PC-9 (cell line): ENCODE measurements at regions not wholly inside any gene's neighbourhood (a gene's known extent, or its start where the extent isn't known, plus 50 kb on each side); places are given as distances from the start of the nearest gene placed in this dataset.

ENCODE experiments used
- BruUV-seq: library from RNA; stranded (reverse); fragments of 400-500 nt; replicated peaks from 2 replicates; lab custom pipeline; 2021; lab: Mats Ljungman, UMichigan
- CTCF ChIA-PET: fragments of 300-600 bp; sonication (Branson Sonifier 250); formaldehyde crosslinking; loops from one replicate; lab custom pipeline; 2022; ENCODE audit warnings: antibody characterized with exemption; lab: Charles Lee
- POLR2A ChIA-PET: fragments of 300-600 bp; sonication (Branson Sonifier 250); formaldehyde crosslinking; loops from one replicate; lab custom pipeline; 2022; ENCODE audit warnings: antibody characterized with exemption; ENCODE audit not compliant: unreplicated experiment; lab: Charles Lee
- DNase-seq, 2 experiments: peaks; one replicate each; pipeline versions ENCODE4 v3.0.0 to v3.0.0-alpha.2; 2015 to 2022; ENCODE audit warnings: mixed read lengths in 1 of 2
- H2AFZ ChIP-seq: fragments of 200-600 bp; sonication (generic); 2 replicates; pipeline ENCODE4 v1.8.1; 2017; ENCODE audit warnings: antibody characterized with exemption
- H3F3A ChIP-seq: fragments of 200-600 bp; sonication (generic); 2 replicates; pipeline ENCODE4 v1.8.1; 2017; ENCODE audit warnings: antibody characterized with exemption, mild to moderate bottlenecking, low read depth; ENCODE audit not compliant: insufficient read depth
- H3K27ac ChIP-seq: fragments of 200-600 bp; sonication (generic); 2 replicates; pipeline ENCODE4 v1.6.1; 2016; ENCODE audit warnings: mixed run types
- H3K27me3 ChIP-seq: fragments of 200-600 bp; sonication (generic); 2 replicates; pipeline ENCODE4 v1.6.1; 2016; ENCODE audit warnings: low read depth, mixed run types; ENCODE audit not compliant: insufficient read depth
- H3K36me3 ChIP-seq: fragments of 200-600 bp; sonication (generic); 2 replicates; pipeline ENCODE4 v1.6.1; 2016; ENCODE audit warnings: low read depth, mixed run types
- H3K4me1 ChIP-seq: fragments of 200-600 bp; sonication (generic); replicated peaks from 2 replicates; pipeline ENCODE4 v1.6.1; 2016; ENCODE audit warnings: mixed run types; ENCODE audit not compliant: insufficient read depth
- H3K4me2 ChIP-seq: fragments of 200-600 bp; sonication (generic); 2 replicates; pipeline ENCODE4 v1.6.1; 2017; ENCODE audit warnings: mixed run types
- H3K4me3 ChIP-seq: fragments of 200-600 bp; sonication (generic); 2 replicates; pipeline ENCODE4 v1.6.1; 2016; ENCODE audit warnings: mixed run types
- H3K79me2 ChIP-seq: fragments of 200-600 bp; sonication (generic); 2 replicates; pipeline ENCODE4 v1.6.1; 2017; ENCODE audit warnings: low read depth, mixed run types
- H3K9me2 ChIP-seq: fragments of 200-600 bp; sonication (generic); 2 replicates; pipeline ENCODE4 v1.8.1; 2017; ENCODE audit warnings: mild to moderate bottlenecking; ENCODE audit not compliant: insufficient read depth
- H3K9me3 ChIP-seq: fragments of 200-600 bp; sonication (generic); 2 replicates; pipeline ENCODE4 v1.8.1; 2016; ENCODE audit warnings: low read depth; ENCODE audit not compliant: insufficient read depth
- H4K20me1 ChIP-seq: fragments of 200-600 bp; sonication (generic); 2 replicates; pipeline ENCODE4 v1.8.1; 2017; ENCODE audit not compliant: insufficient read depth
- CTCF ChIP-seq: fragments of 200-600 bp; sonication (generic); conservative IDR thresholded peaks from 2 replicates; pipeline ENCODE4 v1.6.1; 2017; ENCODE audit warnings: mixed run types, antibody characterized with exemption, mild to moderate bottlenecking, moderate library complexity
- EZH2 ChIP-seq: fragments of 200-600 bp; sonication (generic); IDR thresholded peaks from 2 replicates; pipeline ENCODE4 v1.8.0; 2017; ENCODE audit warnings: antibody characterized with exemption, low read depth
- intact Hi-C: fragments of 100-400 bp; cut with micrococcal nuclease; formaldehyde crosslinking; loops from one replicate; pipeline ENCODE4 v1.10.0; 2022; ENCODE audit not compliant: unreplicated experiment

- no peaks in the 10 kb centered on the region for H3K79me2 ChIP-seq
- H3F3A ChIP-seq, result peaks cover 10% of the 10 kb centered on the region
- H3K4me3 ChIP-seq, result no peak overlapping the region
- H2AFZ ChIP-seq, result no peak overlapping the region
- no peaks in the 10 kb centered on the region for H3K27me3 ChIP-seq
- H3K9me2 ChIP-seq, result no peaks in the 10 kb centered on the region
- H4K20me1 ChIP-seq, result no peaks in the 10 kb centered on the region
- intact Hi-C loops, result no loop called here
- POLR2A ChIA-PET, result interaction anchor here (0.6 kb wide), 1 partner anchor 10 kb away, joined by 5 read pairs; no protein-coding TSS in a partner anchor
- no peak for DNase-seq
- peaks cover 11% of the 10 kb centered on the region for H3K4me1 ChIP-seq
- no TSS peak for BruUV-seq
- TF ChIP-seq EZH2 (no peak), CTCF (no peak)
- H3K4me2 ChIP-seq, result no peak overlapping the region
- no peak overlapping the region for H3K27ac ChIP-seq
- peaks cover 7% of the 10 kb centered on the region for H3K9me3 ChIP-seq
- CTCF ChIA-PET, result no interaction called here
- H3K36me3 ChIP-seq, result no peaks in the 10 kb centered on the region
Measured at GRCh38 chr2:118232796-118233195, 144.5 kb downstream of the INSIG2 start.

GRCh38 chr2:118232391-118232790 is 144.1 kb downstream of the INSIG2 start:
- H3K9me3 ChIP-seq, result peaks cover 7% of the 10 kb centered on the region
- H3K27me3 ChIP-seq, result no peaks in the 10 kb centered on the region
- no peak overlapping the region for H2AFZ ChIP-seq
- TF ChIP-seq CTCF (no peak), EZH2 (no peak)
- intact Hi-C loops, result no loop called here
- H3K79me2 ChIP-seq, result no peaks in the 10 kb centered on the region
- peaks cover 14% of the 10 kb centered on the region for H3F3A ChIP-seq
- H3K27ac ChIP-seq, result no peak overlapping the region
- H3K9me2 ChIP-seq, result no peaks in the 10 kb centered on the region
- ChIA-PET POLR2A (no interaction called here), CTCF (no interaction called here)
- H3K4me3 ChIP-seq, result no peak overlapping the region
- no peaks in the 10 kb centered on the region for H4K20me1 ChIP-seq
- no peak overlapping the region for H3K4me2 ChIP-seq
- peaks cover 16% of the 10 kb centered on the region for H3K4me1 ChIP-seq
- BruUV-seq, result no TSS peak
- H3K36me3 ChIP-seq, result no peaks in the 10 kb centered on the region
- no peak for DNase-seq

- TF ChIP-seq EZH2, result no peak
- TF ChIP-seq CTCF, result no peak
- H3K4me3 ChIP-seq, result no peak overlapping the region
- peaks cover 17% of the 10 kb centered on the region for H3K4me1 ChIP-seq
- peaks cover 21% of the 10 kb centered on the region for H3F3A ChIP-seq
- no peaks in the 10 kb centered on the region for H3K27me3 ChIP-seq
- H3K27ac ChIP-seq, result no peak overlapping the region
- H2AFZ ChIP-seq, result no peak overlapping the region
- no TSS peak for BruUV-seq
- H3K36me3 ChIP-seq, result no peaks in the 10 kb centered on the region
- ChIA-PET POLR2A (no interaction called here), CTCF (no interaction called here)
- no peak overlapping the region for H3K4me2 ChIP-seq
- intact Hi-C loops, result no loop called here
- no peaks in the 10 kb centered on the region for H3K79me2 ChIP-seq
- H4K20me1 ChIP-seq, result no peaks in the 10 kb centered on the region
- no peaks in the 10 kb centered on the region for H3K9me2 ChIP-seq
- H3K9me3 ChIP-seq, result peaks cover 8% of the 10 kb centered on the region
- DNase-seq, result no peak
Measured at GRCh38 chr2:118231759-118232158, 143.5 kb downstream of the INSIG2 start.
